Lower leg skin (tissue), 3 donors: ENCODE measurements at regions not wholly inside any gene's neighbourhood (a gene's known extent, or its start where the extent isn't known, plus 50 kb on each side); places are given as distances from the start of the nearest gene placed in this dataset.

Experiments used
- CTCF ChIP-seq, 3 donors: fragments of 450-650 bp; IDR thresholded peaks; one replicate each; pipeline ENCODE4 v1.5.1; 2016; ENCODE audit warnings: antibody characterized with exemption in 3 of 3, mild to moderate bottlenecking in 3 of 3, moderate library complexity in 2 of 3
- POLR2A ChIP-seq, 2 donors: fragments of 450-650 bp; IDR thresholded peaks; one replicate each; pipeline ENCODE4 v1.6.1; 2016 to 2017; ENCODE audit warnings: antibody characterized with exemption in 2 of 2, mild to moderate bottlenecking in 1 of 2, moderate library complexity in 1 of 2

- TF ChIP-seq CTCF (IDR thresholded peaks at IDR 0.05), result no peak
- no peak for TF ChIP-seq POLR2A (IDR thresholded peaks at IDR 0.05)
These were observed 102.5 kb upstream of the CASZ1 start for GRCh38 chr1:10898921-10899320.
